ENCODE measurements at regions not wholly inside any gene's neighbourhood (a gene's known extent, or its start where the extent isn't known, plus 50 kb on each side); places are given as distances from the start of the nearest gene placed in this dataset.

- TF ChIP-seq NFIC (IDR thresholded peaks at IDR 0.05) (no peak), CEBPB (IDR thresholded peaks at IDR 0.05) (no peak), ZBTB7A (IDR thresholded peaks at IDR 0.05; ENCODE audit: low read depth) (no peak), EGR1 (IDR thresholded peaks at IDR 0.05) (no peak), USF1 (IDR thresholded peaks at IDR 0.05) (no peak), MAX (IDR thresholded peaks at IDR 0.05) (no peak), YY1 (IDR thresholded peaks at IDR 0.05; ENCODE audit: low read depth) (no peak), TAF1 (IDR thresholded peaks at IDR 0.05; ENCODE audit: low read depth) (no peak), RAD21 (IDR thresholded peaks at IDR 0.05; ENCODE audit: low read depth) (no peak), REST (IDR thresholded peaks at IDR 0.05; ENCODE audit: low read depth) (no peak), CREB1 (IDR thresholded peaks at IDR 0.05; ENCODE audit: low read depth) (no peak), TCF12 (IDR thresholded peaks at IDR 0.05; ENCODE audit: low read depth) (no peak), FOXM1 (IDR thresholded peaks at IDR 0.05; ENCODE audit: borderline replicate concordance, low read depth) (no peak), EP300 (IDR thresholded peaks at IDR 0.05; ENCODE audit: borderline replicate concordance) (no peak), TEAD4 (IDR thresholded peaks at IDR 0.05) (no peak)
Observed at GRCh38 chr1:162941024-162941423, 80.0 kb upstream of the CCDC190 start.

GRCh38 chr1:162939035-162939434 is 78.1 kb upstream of the CCDC190 start:
- TF ChIP-seq TEAD4 (IDR thresholded peaks at IDR 0.05) (no peak), RAD21 (IDR thresholded peaks at IDR 0.05; ENCODE audit: low read depth) (no peak), TCF12 (IDR thresholded peaks at IDR 0.05; ENCODE audit: low read depth) (no peak), NFIC (IDR thresholded peaks at IDR 0.05) (no peak), CEBPB (IDR thresholded peaks at IDR 0.05) (no peak), EGR1 (IDR thresholded peaks at IDR 0.05) (no peak), TAF1 (IDR thresholded peaks at IDR 0.05; ENCODE audit: low read depth) (no peak), MAX (IDR thresholded peaks at IDR 0.05) (no peak), FOXM1 (IDR thresholded peaks at IDR 0.05; ENCODE audit: borderline replicate concordance, low read depth) (no peak), CREB1 (IDR thresholded peaks at IDR 0.05; ENCODE audit: low read depth) (no peak), USF1 (IDR thresholded peaks at IDR 0.05) (no peak), YY1 (IDR thresholded peaks at IDR 0.05; ENCODE audit: low read depth) (no peak), EP300 (IDR thresholded peaks at IDR 0.05; ENCODE audit: borderline replicate concordance) (no peak), REST (IDR thresholded peaks at IDR 0.05; ENCODE audit: low read depth) (no peak), ZBTB7A (IDR thresholded peaks at IDR 0.05; ENCODE audit: low read depth) (no peak)

GRCh38 chr1:162937716-162938395 is 76.9 kb upstream of the CCDC190 start:
- TF ChIP-seq FOXM1 (IDR thresholded peaks at IDR 0.05; ENCODE audit: borderline replicate concordance, low read depth): no peak
- TF ChIP-seq TCF12 (IDR thresholded peaks at IDR 0.05; ENCODE audit: low read depth): no peak
- no peak for TF ChIP-seq USF1 (IDR thresholded peaks at IDR 0.05)
- no peak for TF ChIP-seq YY1 (IDR thresholded peaks at IDR 0.05; ENCODE audit: low read depth)
- no peak for TF ChIP-seq EGR1 (IDR thresholded peaks at IDR 0.05)
- no peak for TF ChIP-seq NFIC (IDR thresholded peaks at IDR 0.05)
- TF ChIP-seq REST (IDR thresholded peaks at IDR 0.05; ENCODE audit: low read depth): no peak
- no peak for TF ChIP-seq MAX (IDR thresholded peaks at IDR 0.05)
